ENCODE measurements at regions not wholly inside any gene's neighbourhood (a gene's known extent, or its start where the extent isn't known, plus 50 kb on each side); places are given as distances from the start of the nearest gene placed in this dataset.

- TF ChIP-seq CTCF (IDR thresholded peaks at IDR 0.05) (no peak), POLR2A (IDR thresholded peaks at IDR 0.05) (no peak)
Measured at GRCh38 chr16:66144641-66145040, 221.8 kb upstream of the CDH5 start.
